T-helper 2 cell treated with Interferon-gamma antibody and Interleukin-4, amounts not matched to agents 5 μg/mL and 100 μg/mL, for 36 hours (primary cell): ENCODE measurements at regions not wholly inside any gene's neighbourhood (a gene's known extent, or its start where the extent isn't known, plus 50 kb on each side); places are given as distances from the start of the nearest gene placed in this dataset.

Experiments used
- DNase-seq: peaks from one replicate; pipeline ENCODE4 v3.0.0; 2021; ENCODE audit warnings: low spot score
- H3K27ac Mint-ChIP-seq: one replicate; pipeline ENCODE4 v1.8.0; 2021; ENCODE audit warnings: mild to moderate bottlenecking, mixed read lengths
- H3K27me3 Mint-ChIP-seq: one replicate; pipeline ENCODE4 v1.8.0; 2021; ENCODE audit warnings: low read depth, mixed read lengths
- H3K36me3 Mint-ChIP-seq: one replicate; pipeline ENCODE4 v1.8.0; 2021; ENCODE audit warnings: low read depth, mixed read lengths
- H3K4me1 Mint-ChIP-seq: one replicate; pipeline ENCODE4 v1.8.0; 2021; ENCODE audit warnings: low read depth, mixed read lengths
- H3K4me3 Mint-ChIP-seq: one replicate; pipeline ENCODE4 v1.8.0; 2022; ENCODE audit warnings: mild to moderate bottlenecking, moderate library complexity, mixed read lengths
- H3K9me3 Mint-ChIP-seq: one replicate; pipeline ENCODE4 v1.8.0; 2021; ENCODE audit warnings: mixed read lengths

- no peak for DNase-seq
- no peak overlapping the region for H3K27ac Mint-ChIP-seq
- H3K4me3 Mint-ChIP-seq: no peak overlapping the region
- peaks cover 24% of the 10 kb centered on the region for H3K27me3 Mint-ChIP-seq
- no peaks in the 10 kb centered on the region for H3K36me3 Mint-ChIP-seq
- H3K9me3 Mint-ChIP-seq: no peaks in the 10 kb centered on the region
- peaks cover 3% of the 10 kb centered on the region for H3K4me1 Mint-ChIP-seq
These were observed 140.6 kb downstream of the LRRC70 start for GRCh38 chr5:62719061-62719720.

DNA sequence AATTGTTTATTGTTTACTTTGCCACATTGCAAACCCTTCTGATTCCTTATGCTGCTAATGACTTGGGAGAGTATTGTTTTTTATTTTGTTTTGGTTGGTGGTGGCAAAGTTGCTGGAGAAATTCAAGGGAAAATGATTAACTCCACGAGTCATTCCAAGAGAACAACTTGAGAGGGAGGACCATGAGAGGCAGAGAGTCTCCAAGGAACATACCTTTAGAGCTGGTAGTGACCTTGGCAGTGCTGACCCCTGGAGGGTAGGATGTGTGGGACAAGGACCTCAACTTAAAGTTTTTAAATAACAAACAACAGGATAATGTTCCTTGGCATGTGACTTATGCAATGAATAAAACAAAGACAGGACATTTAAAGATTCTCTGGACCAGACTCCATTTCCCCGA lies 139.7 kb downstream of the LRRC70 start:
- Mint-ChIP-seq H3K9me3 (no peaks in the 10 kb centered on the region), H3K4me1 (peaks cover 3% of the 10 kb centered on the region), H3K4me3 (no peak overlapping the region), H3K36me3 (no peaks in the 10 kb centered on the region), H3K27me3 (peaks cover 23% of the 10 kb centered on the region), H3K27ac (no peak overlapping the region)
- no peak for DNase-seq

DNA sequence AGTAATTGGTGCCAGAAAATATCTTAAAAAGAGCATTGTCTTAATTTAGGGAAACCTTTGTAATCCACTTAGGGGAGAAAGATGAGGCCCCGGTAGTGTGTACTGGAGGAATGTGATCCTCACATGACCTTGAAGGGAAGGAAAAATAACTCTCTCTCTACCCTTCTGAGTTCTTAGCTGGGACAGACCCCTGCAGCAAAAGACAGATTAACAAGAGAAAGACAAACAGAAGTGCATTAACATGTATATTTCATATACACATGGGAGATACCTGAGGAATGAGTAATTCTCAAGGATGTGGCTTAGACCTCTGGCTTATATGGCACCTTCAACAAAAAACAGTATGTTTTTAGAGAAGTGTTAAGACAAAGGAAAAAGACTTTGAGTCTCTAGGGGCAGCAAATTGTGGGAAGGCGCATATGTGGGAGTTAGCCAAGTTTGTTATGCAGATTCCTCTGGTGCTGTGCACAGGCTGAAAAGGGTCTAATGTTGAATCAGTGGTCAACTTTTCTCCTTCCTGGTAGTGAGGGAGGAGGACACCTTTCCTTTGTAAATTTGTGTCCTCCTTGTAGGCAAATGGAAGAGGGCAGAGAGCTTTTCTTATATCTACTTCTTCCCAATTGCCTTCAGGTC lies 138.8 kb downstream of the LRRC70 start:
- no peak for DNase-seq
- H3K27me3 Mint-ChIP-seq: peaks cover 20% of the 10 kb centered on the region
- H3K27ac Mint-ChIP-seq: no peak overlapping the region
- no peak overlapping the region for H3K4me3 Mint-ChIP-seq
- H3K9me3 Mint-ChIP-seq: no peaks in the 10 kb centered on the region
- H3K36me3 Mint-ChIP-seq: no peaks in the 10 kb centered on the region
- peaks cover 3% of the 10 kb centered on the region for H3K4me1 Mint-ChIP-seq

GRCh38 chr5:62714296-62714695 lies 135.7 kb downstream of the LRRC70 start:
- Mint-ChIP-seq H3K4me3 (no peak overlapping the region), H3K27ac (no peak overlapping the region), H3K4me1 (no peaks in the 10 kb centered on the region), H3K36me3 (no peaks in the 10 kb centered on the region), H3K27me3 (peaks cover 8% of the 10 kb centered on the region), H3K9me3 (no peaks in the 10 kb centered on the region)
- DNase-seq: no peak

GRCh38 chr5:62708481-62709325 lies 130.1 kb downstream of the LRRC70 start:
- no peak for DNase-seq
- Mint-ChIP-seq H3K27ac (no peak overlapping the region), H3K9me3 (peaks cover 6% of the 10 kb centered on the region), H3K36me3 (no peaks in the 10 kb centered on the region), H3K4me1 (no peaks in the 10 kb centered on the region), H3K27me3 (no peaks in the 10 kb centered on the region), H3K4me3 (no peak overlapping the region)

GRCh38 chr5:62707563-62707962 lies 128.9 kb downstream of the LRRC70 start:
- Mint-ChIP-seq H3K4me3 (no peak overlapping the region), H3K4me1 (no peaks in the 10 kb centered on the region), H3K9me3 (peaks cover 6% of the 10 kb centered on the region), H3K27me3 (no peaks in the 10 kb centered on the region), H3K36me3 (no peaks in the 10 kb centered on the region), H3K27ac (no peak overlapping the region)
- DNase-seq: no peak

GRCh38 chr5:62707131-62707530 lies 128.5 kb downstream of the LRRC70 start:
- no peaks in the 10 kb centered on the region for H3K36me3 Mint-ChIP-seq
- no peak overlapping the region for H3K27ac Mint-ChIP-seq
- H3K4me1 Mint-ChIP-seq: no peaks in the 10 kb centered on the region
- no peaks in the 10 kb centered on the region for H3K27me3 Mint-ChIP-seq
- no peak overlapping the region for H3K4me3 Mint-ChIP-seq
- peaks cover 6% of the 10 kb centered on the region for H3K9me3 Mint-ChIP-seq
- no peak for DNase-seq

DNA sequence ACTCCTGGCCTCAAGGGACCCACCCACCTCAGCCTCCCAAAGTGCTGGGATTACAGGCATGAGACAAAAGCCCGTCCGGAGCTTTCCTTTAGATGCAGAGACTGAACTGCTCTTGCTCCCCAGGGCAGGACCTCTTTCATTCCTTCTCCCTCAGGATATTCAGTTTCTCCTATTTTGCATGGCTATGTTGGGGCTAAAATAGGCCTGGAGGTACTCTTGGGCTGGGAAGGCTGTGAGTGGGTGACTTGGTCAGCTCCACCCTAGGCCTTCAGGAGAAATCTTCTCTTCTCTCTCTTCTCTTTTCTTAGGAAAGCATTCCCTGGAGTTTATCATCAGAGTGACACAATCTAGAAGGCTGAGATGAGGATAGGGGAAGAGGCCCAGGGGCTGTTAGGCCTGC lies 126.4 kb downstream of the LRRC70 start:
- no peaks in the 10 kb centered on the region for H3K27me3 Mint-ChIP-seq
- no peaks in the 10 kb centered on the region for H3K4me1 Mint-ChIP-seq
- no peaks in the 10 kb centered on the region for H3K36me3 Mint-ChIP-seq
- DNase-seq: no peak
- peaks cover 6% of the 10 kb centered on the region for H3K9me3 Mint-ChIP-seq
- H3K4me3 Mint-ChIP-seq: no peak overlapping the region
- H3K27ac Mint-ChIP-seq: no peak overlapping the region

DNA sequence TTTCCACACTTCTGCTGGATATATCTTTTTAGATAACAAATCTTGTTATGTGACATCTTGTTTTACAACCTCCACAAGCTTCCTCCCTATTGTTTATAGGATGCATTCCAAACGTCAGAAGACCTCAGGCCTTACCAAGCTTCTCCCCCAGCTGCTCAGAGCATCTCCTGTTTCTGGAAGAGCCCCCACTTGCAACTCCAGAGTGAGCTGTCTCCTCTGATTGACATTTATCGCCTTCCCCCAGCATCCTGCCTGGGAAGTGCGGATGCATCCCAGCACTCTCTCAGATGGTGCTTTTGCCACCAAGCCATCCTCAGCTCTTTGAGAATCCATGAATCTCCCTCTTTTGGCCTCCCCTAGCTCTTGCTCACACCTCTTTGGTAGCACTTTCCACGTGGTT lies 123.5 kb downstream of the LRRC70 start:
- Mint-ChIP-seq H3K36me3 (no peaks in the 10 kb centered on the region), H3K4me3 (no peak overlapping the region), H3K27ac (no peak overlapping the region), H3K27me3 (no peaks in the 10 kb centered on the region), H3K4me1 (no peaks in the 10 kb centered on the region), H3K9me3 (no peaks in the 10 kb centered on the region)
- no peak for DNase-seq

- no peaks in the 10 kb centered on the region for H3K9me3 Mint-ChIP-seq
- H3K4me3 Mint-ChIP-seq: no peak overlapping the region
- H3K4me1 Mint-ChIP-seq: no peaks in the 10 kb centered on the region
- H3K27me3 Mint-ChIP-seq: no peaks in the 10 kb centered on the region
- H3K36me3 Mint-ChIP-seq: no peaks in the 10 kb centered on the region
- H3K27ac Mint-ChIP-seq: no peak overlapping the region
- DNase-seq: no peak
These were observed 122.4 kb downstream of the LRRC70 start for GRCh38 chr5:62701036-62701435.

GRCh38 chr5:62698756-62699155 lies 120.1 kb downstream of the LRRC70 start:
- H3K4me1 Mint-ChIP-seq: no peaks in the 10 kb centered on the region
- H3K36me3 Mint-ChIP-seq: no peaks in the 10 kb centered on the region
- DNase-seq: no peak
- no peaks in the 10 kb centered on the region for H3K27me3 Mint-ChIP-seq
- no peak overlapping the region for H3K4me3 Mint-ChIP-seq
- no peaks in the 10 kb centered on the region for H3K9me3 Mint-ChIP-seq
- H3K27ac Mint-ChIP-seq: no peak overlapping the region

GRCh38 chr5:62695274-62695673 lies 116.7 kb downstream of the LRRC70 start:
- H3K27me3 Mint-ChIP-seq: no peaks in the 10 kb centered on the region
- no peak for DNase-seq
- H3K27ac Mint-ChIP-seq: no peak overlapping the region
- no peaks in the 10 kb centered on the region for H3K36me3 Mint-ChIP-seq
- H3K4me1 Mint-ChIP-seq: peaks cover 2% of the 10 kb centered on the region
- no peak overlapping the region for H3K4me3 Mint-ChIP-seq
- H3K9me3 Mint-ChIP-seq: no peaks in the 10 kb centered on the region

DNA sequence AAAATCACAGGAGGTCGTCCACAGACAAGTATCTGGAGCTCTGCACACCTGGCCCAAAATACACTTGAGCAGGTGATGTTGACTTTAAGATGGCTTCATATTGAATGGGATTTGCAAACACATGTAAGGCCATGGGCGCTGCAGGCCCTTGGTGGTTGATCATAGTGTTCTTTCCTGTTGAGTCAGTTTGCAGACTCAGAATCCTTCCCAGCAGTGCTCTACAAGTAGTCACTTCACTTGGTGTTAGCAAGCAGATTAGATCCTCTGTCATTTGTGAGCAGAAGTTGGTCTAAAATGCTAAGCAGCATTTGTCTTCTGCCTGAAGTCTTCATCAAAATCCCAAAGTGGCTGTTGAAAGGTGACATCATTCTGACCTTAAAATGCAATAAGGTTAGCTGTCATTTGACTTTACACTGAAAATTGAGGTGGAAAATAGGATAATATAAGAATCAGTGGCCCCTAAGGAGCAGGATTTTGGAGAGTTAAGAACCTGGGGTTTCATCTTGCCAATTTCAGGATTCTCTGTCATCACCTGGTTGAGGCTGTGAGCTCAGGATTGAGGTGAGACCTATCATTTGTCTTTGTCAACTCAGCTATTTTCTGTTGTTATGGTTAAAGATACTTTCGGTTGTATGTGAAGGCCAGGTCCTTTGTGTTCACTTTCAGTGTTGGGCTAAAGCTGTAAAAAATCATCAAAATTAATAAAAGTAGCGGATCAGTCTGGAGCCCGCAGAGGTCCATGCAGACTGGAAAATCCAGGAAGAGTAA lies 114.5 kb downstream of the LRRC70 start:
- Mint-ChIP-seq H3K27me3 (no peaks in the 10 kb centered on the region), H3K4me1 (peaks cover 9% of the 10 kb centered on the region), H3K4me3 (no peak overlapping the region), H3K36me3 (no peaks in the 10 kb centered on the region), H3K27ac (no peak overlapping the region), H3K9me3 (no peaks in the 10 kb centered on the region)
- no peak for DNase-seq

- no peaks in the 10 kb centered on the region for H3K27me3 Mint-ChIP-seq
- no peak overlapping the region for H3K27ac Mint-ChIP-seq
- DNase-seq: no peak
- peaks cover 9% of the 10 kb centered on the region for H3K4me1 Mint-ChIP-seq
- H3K9me3 Mint-ChIP-seq: no peaks in the 10 kb centered on the region
- H3K4me3 Mint-ChIP-seq: no peak overlapping the region
- H3K36me3 Mint-ChIP-seq: no peaks in the 10 kb centered on the region
These were observed 113.3 kb downstream of the LRRC70 start for GRCh38 chr5:62691946-62692345.
